ENCODE measurements at regions not wholly inside any gene's neighbourhood (a gene's known extent, or its start where the extent isn't known, plus 50 kb on each side); places are given as distances from the start of the nearest gene placed in this dataset.
A peak's percentile ranks its signal among the peaks of the same experiment; 100 is the strongest.

DNA sequence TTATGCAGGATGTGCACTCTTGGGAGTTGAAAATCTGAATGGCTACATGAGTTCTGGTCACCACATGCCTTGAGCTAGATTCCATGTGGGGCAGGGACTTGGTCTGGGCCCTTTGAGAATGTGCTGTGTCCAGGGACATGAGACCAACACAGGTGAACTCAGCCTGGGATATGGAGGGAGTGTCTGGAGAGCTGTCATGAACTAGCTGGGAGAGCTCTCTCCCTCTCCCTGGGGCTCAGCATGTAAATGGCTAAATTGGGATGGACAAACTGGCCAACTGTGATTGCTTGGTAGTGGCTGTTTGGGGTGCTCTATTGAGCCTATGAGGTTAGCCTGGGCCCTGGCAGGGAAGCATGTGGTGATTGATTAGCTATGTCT is 105.1 kb upstream of the HS6ST1 start:
- TF ChIP-seq EZH2 (IDR thresholded peaks at IDR 0.05; ENCODE audit: borderline replicate concordance, low read depth, low read length, poor library complexity, severe bottlenecking) = no peak
- TF ChIP-seq, protein P1, sequence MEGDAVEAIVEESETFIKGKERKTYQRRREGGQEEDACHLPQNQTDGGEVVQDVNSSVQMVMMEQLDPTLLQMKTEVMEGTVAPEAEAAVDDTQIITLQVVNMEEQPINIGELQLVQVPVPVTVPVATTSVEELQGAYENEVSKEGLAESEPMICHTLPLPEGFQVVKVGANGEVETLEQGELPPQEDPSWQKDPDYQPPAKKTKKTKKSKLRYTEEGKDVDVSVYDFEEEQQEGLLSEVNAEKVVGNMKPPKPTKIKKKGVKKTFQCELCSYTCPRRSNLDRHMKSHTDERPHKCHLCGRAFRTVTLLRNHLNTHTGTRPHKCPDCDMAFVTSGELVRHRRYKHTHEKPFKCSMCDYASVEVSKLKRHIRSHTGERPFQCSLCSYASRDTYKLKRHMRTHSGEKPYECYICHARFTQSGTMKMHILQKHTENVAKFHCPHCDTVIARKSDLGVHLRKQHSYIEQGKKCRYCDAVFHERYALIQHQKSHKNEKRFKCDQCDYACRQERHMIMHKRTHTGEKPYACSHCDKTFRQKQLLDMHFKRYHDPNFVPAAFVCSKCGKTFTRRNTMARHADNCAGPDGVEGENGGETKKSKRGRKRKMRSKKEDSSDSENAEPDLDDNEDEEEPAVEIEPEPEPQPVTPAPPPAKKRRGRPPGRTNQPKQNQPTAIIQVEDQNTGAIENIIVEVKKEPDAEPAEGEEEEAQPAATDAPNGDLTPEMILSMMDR (conservative IDR thresholded peaks at IDR 0.05; ENCODE audit: low read depth, low read length) = no peak

DNA sequence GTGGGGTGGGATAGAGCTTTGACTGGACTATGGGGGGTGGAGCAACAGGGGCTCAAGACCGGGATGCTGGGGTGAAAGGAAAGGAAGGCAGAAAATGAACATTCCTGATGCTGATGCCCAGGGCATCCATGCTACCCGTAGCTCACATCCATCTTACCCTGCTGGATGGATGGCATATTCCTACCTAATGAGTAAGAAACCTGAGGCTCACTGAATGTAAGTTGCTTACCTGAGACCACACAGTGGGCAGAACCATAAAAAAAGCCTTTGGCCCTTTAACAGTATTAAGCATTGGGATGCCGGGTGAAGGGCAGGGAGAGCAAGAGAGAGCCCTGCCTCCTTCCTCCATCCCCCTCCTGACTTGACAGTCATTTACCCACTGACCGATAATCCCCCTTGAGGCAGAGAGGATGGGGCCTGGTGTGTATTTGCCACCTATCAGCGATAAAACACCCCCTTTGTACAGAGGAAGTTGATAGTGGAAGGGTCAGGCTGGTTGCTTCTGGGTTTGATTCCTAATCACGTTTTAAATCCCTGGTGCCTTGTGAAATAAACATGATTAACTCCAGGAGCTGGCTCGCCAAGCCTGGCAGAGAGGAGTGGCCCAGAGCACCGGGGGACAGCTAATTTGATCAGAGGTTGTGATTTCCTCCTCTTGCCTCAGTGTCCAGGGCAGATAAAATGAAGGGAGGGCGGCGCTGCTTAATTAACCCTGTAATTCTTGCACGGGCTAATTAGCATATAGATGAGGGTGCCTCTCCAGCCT is 105.9 kb upstream of the HS6ST1 start:
- Histone ChIP-seq H3K36me3 (ENCODE audit: insufficient read depth, low read length, poor library complexity, severe bottlenecking) (no peaks in the 10 kb centered on the region), H3K27me3 (replicated peaks; ENCODE audit: insufficient read depth, low read depth, low read length, poor library complexity) (no peaks in the 10 kb centered on the region), H3K9me3 (ENCODE audit: low read depth, low read length, poor library complexity, severe bottlenecking) (peaks cover 3% of the 10 kb centered on the region), H3K4me3 (ENCODE audit: low read depth, low read length, poor library complexity, severe bottlenecking) (no peak overlapping the region), H3K4me1 (ENCODE audit: insufficient read depth, low read length, poor library complexity, severe bottlenecking) (peaks cover 8% of the 10 kb centered on the region), H3K27ac (ENCODE audit: low read depth, low read length, poor library complexity, severe bottlenecking) (no peak overlapping the region)
- DNase-seq (ENCODE audit: low spot score) = peak; percentile 35
- intact Hi-C loops (cut with micrococcal nuclease; ENCODE audit: unreplicated experiment) = no loop called here
- BruUV-seq (replicated peaks) = no TSS peak
- ChIA-PET POLR2A (ENCODE audit: low non-redundant PET) (no interaction called here), CTCF (interaction anchor here (0.6 kb wide), 1 partner anchor 191 kb away, joined by 3 read pairs; no protein-coding TSS in a partner anchor)
- no peak for TF ChIP-seq EZH2 (IDR thresholded peaks at IDR 0.05; ENCODE audit: borderline replicate concordance, low read depth, low read length, poor library complexity, severe bottlenecking)
- TF ChIP-seq, protein P1 (conservative IDR thresholded peaks at IDR 0.05; ENCODE audit: low read depth, low read length) = no peak

More for the DNA sequence above, 105.1 kb upstream of the HS6ST1 start:
- no peak for DNase-seq (ENCODE audit: low spot score)
- Histone ChIP-seq H3K4me3 (ENCODE audit: low read depth, low read length, poor library complexity, severe bottlenecking) (no peak overlapping the region), H3K36me3 (ENCODE audit: insufficient read depth, low read length, poor library complexity, severe bottlenecking) (no peaks in the 10 kb centered on the region), H3K4me1 (ENCODE audit: insufficient read depth, low read length, poor library complexity, severe bottlenecking) (peaks cover 8% of the 10 kb centered on the region), H3K27me3 (replicated peaks; ENCODE audit: insufficient read depth, low read depth, low read length, poor library complexity) (no peaks in the 10 kb centered on the region), H3K27ac (ENCODE audit: low read depth, low read length, poor library complexity, severe bottlenecking) (no peak overlapping the region), H3K9me3 (ENCODE audit: low read depth, low read length, poor library complexity, severe bottlenecking) (no peaks in the 10 kb centered on the region)
- intact Hi-C loops (cut with micrococcal nuclease; ENCODE audit: unreplicated experiment) = no loop called here
- CTCF ChIA-PET = no interaction called here
- no TSS peak for BruUV-seq (replicated peaks)
- POLR2A ChIA-PET (ENCODE audit: low non-redundant PET) = no interaction called here

DNA sequence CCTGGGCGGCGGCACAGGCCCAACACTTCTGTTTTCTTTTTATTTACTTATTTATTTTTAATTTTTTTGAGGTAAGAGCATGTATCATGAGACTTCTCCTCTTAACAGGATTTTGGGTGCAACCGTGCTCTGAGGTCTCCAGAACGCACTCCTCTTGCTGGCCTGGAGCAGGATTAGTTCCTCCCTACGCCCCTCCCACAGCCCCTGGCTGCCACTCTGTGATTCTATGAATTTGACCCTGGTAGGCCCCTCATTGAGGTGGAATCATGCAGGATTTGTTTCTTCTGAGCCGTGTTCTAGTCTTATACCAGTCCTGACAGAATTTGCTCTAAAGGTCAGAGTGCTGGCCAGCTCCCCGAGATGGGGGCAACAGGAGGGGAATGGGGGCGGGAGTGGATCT is 106.5 kb upstream of the HS6ST1 start:
- DNase-seq (ENCODE audit: low spot score) = no peak
- Histone ChIP-seq H3K9me3 (ENCODE audit: low read depth, low read length, poor library complexity, severe bottlenecking) (peaks cover 3% of the 10 kb centered on the region), H3K27ac (ENCODE audit: low read depth, low read length, poor library complexity, severe bottlenecking) (no peak overlapping the region), H3K27me3 (replicated peaks; ENCODE audit: insufficient read depth, low read depth, low read length, poor library complexity) (no peaks in the 10 kb centered on the region), H3K36me3 (ENCODE audit: insufficient read depth, low read length, poor library complexity, severe bottlenecking) (no peaks in the 10 kb centered on the region), H3K4me3 (ENCODE audit: low read depth, low read length, poor library complexity, severe bottlenecking) (no peak overlapping the region), H3K4me1 (ENCODE audit: insufficient read depth, low read length, poor library complexity, severe bottlenecking) (peaks cover 8% of the 10 kb centered on the region)
- no TSS peak for BruUV-seq (replicated peaks)
- POLR2A ChIA-PET (ENCODE audit: low non-redundant PET) = no interaction called here
- TF ChIP-seq EZH2 (IDR thresholded peaks at IDR 0.05; ENCODE audit: borderline replicate concordance, low read depth, low read length, poor library complexity, severe bottlenecking) = no peak
- TF ChIP-seq, protein P1 (conservative IDR thresholded peaks at IDR 0.05; ENCODE audit: low read depth, low read length) = no peak
- intact Hi-C loops (cut with micrococcal nuclease; ENCODE audit: unreplicated experiment) = no loop called here
- CTCF ChIA-PET = interaction anchor here (0.6 kb wide), 1 partner anchor 191 kb away, joined by 3 read pairs; no protein-coding TSS in a partner anchor

Measured in A673 (cell line).